OCI-LY1 (cell line): ENCODE measurements at regions not wholly inside any gene's neighbourhood (a gene's known extent, or its start where the extent isn't known, plus 50 kb on each side); places are given as distances from the start of the nearest gene placed in this dataset.

Experiments
- H2AFZ ChIP-seq: fragments of 200-600 bp; sonication (generic), shearing (Covaris generic); 2 replicates; pipeline ENCODE4 v1.6.0; 2014; ENCODE audit warnings: antibody characterized with exemption, mild to moderate bottlenecking, low read length
- H3F3A ChIP-seq: fragments of 200-600 bp; sonication (generic), shearing (Covaris generic); 2 replicates; pipeline ENCODE4 v1.6.0; 2014; ENCODE audit warnings: mild to moderate bottlenecking, antibody characterized with exemption, low read length, moderate library complexity; ENCODE audit not compliant: insufficient read depth
- H3K27ac ChIP-seq: fragments of 200-600 bp; sonication (generic); 2 replicates; pipeline ENCODE4 v1.5.1; 2014; ENCODE audit warnings: low read length, mixed run types, mild to moderate bottlenecking, low read depth; ENCODE audit not compliant: poor library complexity, severe bottlenecking
- H3K27me3 ChIP-seq: fragments of 200-600 bp; sonication (generic); 2 replicates; pipeline ENCODE4 v1.6.0; 2014; ENCODE audit warnings: antibody characterized with exemption, mild to moderate bottlenecking, low read length, moderate library complexity; ENCODE audit not compliant: insufficient read depth
- H3K36me3 ChIP-seq: fragments of 200-600 bp; sonication (generic); 2 replicates; pipeline ENCODE4 v1.6.1; 2014; ENCODE audit warnings: mild to moderate bottlenecking, antibody characterized with exemption, low read length, moderate library complexity, mixed read lengths; ENCODE audit not compliant: insufficient read depth
- H3K4me1 ChIP-seq: fragments of 200-600 bp; sonication (generic); 2 replicates; pipeline ENCODE4 v1.5.1; 2014; ENCODE audit warnings: mild to moderate bottlenecking, low read length, moderate library complexity; ENCODE audit not compliant: insufficient read depth, severe bottlenecking
- H3K4me2 ChIP-seq: fragments of 200-600 bp; sonication (generic), shearing (Covaris generic); 2 replicates; pipeline ENCODE4 v1.6.1; 2014; ENCODE audit warnings: low read length
- H3K4me3 ChIP-seq: fragments of 200-600 bp; sonication (generic); 2 replicates; pipeline ENCODE4 v1.5.1; 2014; ENCODE audit warnings: low read length, low read depth, mild to moderate bottlenecking, mixed read lengths; ENCODE audit not compliant: poor library complexity, severe bottlenecking
- H3K79me2 ChIP-seq: fragments of 200-600 bp; shearing (Covaris generic); 2 replicates; pipeline ENCODE4 v1.6.1; 2016; ENCODE audit warnings: mixed run types, low read length, mixed read lengths; ENCODE audit not compliant: insufficient read depth
- H3K9ac ChIP-seq: fragments of 200-600 bp; sonication (generic), shearing (Covaris generic); 2 replicates; pipeline ENCODE4 v1.6.1; 2014; ENCODE audit warnings: mild to moderate bottlenecking, low read length, mixed read lengths
- H3K9me2 ChIP-seq: fragments of 200-600 bp; sonication (generic), shearing (Covaris generic); 2 replicates; pipeline ENCODE4 v1.6.1; 2014; ENCODE audit warnings: low read depth, mild to moderate bottlenecking, low read length, mixed read lengths
- H3K9me3 ChIP-seq: fragments of 200-600 bp; shearing (Covaris generic); 2 replicates; pipeline ENCODE4 v1.6.1; 2014; ENCODE audit warnings: low read length, mixed read lengths
- H4K20me1 ChIP-seq: fragments of 200-600 bp; sonication (generic), shearing (Covaris generic); 2 replicates; pipeline ENCODE4 v1.6.0; 2016; ENCODE audit warnings: mild to moderate bottlenecking, low read length; ENCODE audit not compliant: insufficient read depth
- CTCF ChIP-seq: fragments of 200-600 bp; sonication (generic), shearing (Covaris generic); IDR thresholded peaks from 2 replicates; pipeline ENCODE4 v1.5.1; 2017; ENCODE audit warnings: mild to moderate bottlenecking, antibody characterized with exemption, low read length, moderate library complexity, mixed read lengths
- EZH2 ChIP-seq: fragments of 200-600 bp; sonication (generic), shearing (Covaris generic); IDR thresholded peaks from 2 replicates; pipeline ENCODE4 v1.8.0; 2017; ENCODE audit warnings: borderline replicate concordance, mixed run types, mild to moderate bottlenecking, antibody characterized with exemption, low read length, moderate library complexity, mixed read lengths

- Histone ChIP-seq H3K27me3 (no peaks in the 10 kb centered on the region), H3K4me1 (no peaks in the 10 kb centered on the region), H2AFZ (no peak overlapping the region), H3K79me2 (no peaks in the 10 kb centered on the region), H3F3A (no peaks in the 10 kb centered on the region), H4K20me1 (no peaks in the 10 kb centered on the region), H3K4me3 (no peak overlapping the region), H3K4me2 (no peak overlapping the region), H3K36me3 (no peaks in the 10 kb centered on the region), H3K27ac (no peak overlapping the region), H3K9me3 (no peaks in the 10 kb centered on the region), H3K9me2 (no peaks in the 10 kb centered on the region), H3K9ac (no peak overlapping the region)
- TF ChIP-seq EZH2, result no peak
- TF ChIP-seq CTCF, result no peak
Observed at GRCh38 chr13:61470786-61471185, 55.1 kb upstream of the PCDH20 start.

GRCh38 chr13:61466280-61466679 is 50.6 kb upstream of the PCDH20 start:
- Histone ChIP-seq H3F3A (no peaks in the 10 kb centered on the region), H3K4me3 (no peak overlapping the region), H3K9me2 (no peaks in the 10 kb centered on the region), H3K36me3 (no peaks in the 10 kb centered on the region), H3K27me3 (no peaks in the 10 kb centered on the region), H3K9ac (no peak overlapping the region), H2AFZ (no peak overlapping the region), H3K79me2 (no peaks in the 10 kb centered on the region), H3K27ac (no peak overlapping the region), H3K9me3 (no peaks in the 10 kb centered on the region), H4K20me1 (no peaks in the 10 kb centered on the region), H3K4me1 (no peaks in the 10 kb centered on the region), H3K4me2 (no peak overlapping the region)
- TF ChIP-seq CTCF (0 out of 2 replicates have a peak, but pooled peaks have one; percentile 17), EZH2 (no peak)
